Inflammatory macrophage treated with lipopolysaccharide for 4 hours (primary cell): ENCODE measurements at regions not wholly inside any gene's neighbourhood (a gene's known extent, or its start where the extent isn't known, plus 50 kb on each side); places are given as distances from the start of the nearest gene placed in this dataset.

Source experiments
- DNase-seq: peaks from one replicate; pipeline ENCODE4 v3.0.0-alpha.2; 2020

- DNase-seq = no peak
Measured at GRCh38 chr13:107457686-107458085, 757.6 kb downstream of the LIG4 start.

- DNase-seq = no peak
Measured at GRCh38 chr13:107456431-107456830, 758.9 kb downstream of the LIG4 start.

GRCh38 chr13:107452833-107453232, 762.5 kb downstream of the LIG4 start:
- DNase-seq = no peak

GRCh38 chr13:107450931-107451330, 764.4 kb downstream of the LIG4 start:
- DNase-seq = no peak

- DNase-seq = no peak
Measured at GRCh38 chr13:107450431-107450830, 764.9 kb downstream of the LIG4 start.

- DNase-seq = no peak
Measured at GRCh38 chr13:107447591-107447990, 767.7 kb downstream of the LIG4 start.

GRCh38 chr13:107441279-107441678, 774.1 kb downstream of the LIG4 start:
- DNase-seq = no peak

GRCh38 chr13:107438251-107438650, 777.1 kb downstream of the LIG4 start:
- DNase-seq = no peak

- no peak for DNase-seq
Measured at GRCh38 chr13:107434347-107434746, 781.0 kb downstream of the LIG4 start.

GRCh38 chr13:107427536-107427935, 787.8 kb downstream of the LIG4 start:
- no peak for DNase-seq

GRCh38 chr13:107422421-107422820, 792.9 kb downstream of the LIG4 start:
- DNase-seq = no peak

- DNase-seq = no peak
Measured at GRCh38 chr13:107421951-107422350, 793.4 kb downstream of the LIG4 start.

- no peak for DNase-seq
Measured at GRCh38 chr13:107421028-107421427, 794.3 kb downstream of the LIG4 start.

- DNase-seq = no peak
Measured at GRCh38 chr13:107413005-107413404, 802.3 kb downstream of the LIG4 start.

- no peak for DNase-seq
Measured at GRCh38 chr13:107407074-107407473, 808.3 kb downstream of the LIG4 start.

- DNase-seq = no peak
Measured at GRCh38 chr13:107395927-107396662, 819.2 kb downstream of the LIG4 start.

GRCh38 chr13:107392205-107392604, 823.1 kb downstream of the LIG4 start:
- DNase-seq = no peak

GRCh38 chr13:107387525-107387924, 819.6 kb upstream of the ARGLU1 start:
- no peak for DNase-seq

- DNase-seq = no peak
Measured at GRCh38 chr13:107379407-107380155, 811.6 kb upstream of the ARGLU1 start.

- DNase-seq = no peak
Measured at GRCh38 chr13:107376341-107377125, 808.6 kb upstream of the ARGLU1 start.

- no peak for DNase-seq
Measured at GRCh38 chr13:107375701-107376340, 807.9 kb upstream of the ARGLU1 start.

- no peak for DNase-seq
Measured at GRCh38 chr13:107374038-107374437, 806.1 kb upstream of the ARGLU1 start.

- DNase-seq = no peak
Measured at GRCh38 chr13:107373551-107373950, 805.6 kb upstream of the ARGLU1 start.
